ENCODE measurements at regions not wholly inside any gene's neighbourhood (a gene's known extent, or its start where the extent isn't known, plus 50 kb on each side); places are given as distances from the start of the nearest gene placed in this dataset.

DNA sequence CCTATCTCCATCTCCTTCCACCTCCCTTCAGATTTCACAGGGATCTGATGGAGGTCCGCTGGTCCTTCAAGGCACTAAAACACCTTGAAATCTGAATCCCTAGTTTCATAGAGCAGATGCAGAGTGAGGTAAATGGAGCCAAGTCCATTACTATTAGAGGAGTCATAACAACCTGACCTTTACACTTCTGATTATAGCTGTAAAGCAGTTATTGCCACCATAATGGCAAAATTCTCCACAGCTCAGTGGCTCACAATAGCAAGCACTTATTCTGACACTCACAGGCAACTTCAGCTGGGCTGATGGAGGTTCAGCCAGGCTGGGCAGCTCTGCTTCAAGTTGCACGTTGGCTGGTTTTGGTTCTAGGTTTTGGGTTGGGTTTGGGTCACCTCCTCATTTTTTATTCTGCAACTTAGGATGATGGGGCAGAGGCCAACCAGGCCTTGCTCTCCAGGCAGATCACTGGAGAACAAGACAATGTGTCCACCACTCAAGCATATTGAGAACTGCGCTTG lies 51.4 kb upstream of the LRAT start:
- TF ChIP-seq, protein P1, sequence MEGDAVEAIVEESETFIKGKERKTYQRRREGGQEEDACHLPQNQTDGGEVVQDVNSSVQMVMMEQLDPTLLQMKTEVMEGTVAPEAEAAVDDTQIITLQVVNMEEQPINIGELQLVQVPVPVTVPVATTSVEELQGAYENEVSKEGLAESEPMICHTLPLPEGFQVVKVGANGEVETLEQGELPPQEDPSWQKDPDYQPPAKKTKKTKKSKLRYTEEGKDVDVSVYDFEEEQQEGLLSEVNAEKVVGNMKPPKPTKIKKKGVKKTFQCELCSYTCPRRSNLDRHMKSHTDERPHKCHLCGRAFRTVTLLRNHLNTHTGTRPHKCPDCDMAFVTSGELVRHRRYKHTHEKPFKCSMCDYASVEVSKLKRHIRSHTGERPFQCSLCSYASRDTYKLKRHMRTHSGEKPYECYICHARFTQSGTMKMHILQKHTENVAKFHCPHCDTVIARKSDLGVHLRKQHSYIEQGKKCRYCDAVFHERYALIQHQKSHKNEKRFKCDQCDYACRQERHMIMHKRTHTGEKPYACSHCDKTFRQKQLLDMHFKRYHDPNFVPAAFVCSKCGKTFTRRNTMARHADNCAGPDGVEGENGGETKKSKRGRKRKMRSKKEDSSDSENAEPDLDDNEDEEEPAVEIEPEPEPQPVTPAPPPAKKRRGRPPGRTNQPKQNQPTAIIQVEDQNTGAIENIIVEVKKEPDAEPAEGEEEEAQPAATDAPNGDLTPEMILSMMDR (IDR thresholded peaks at IDR 0.05; ENCODE audit: low read length): no peak
- TF ChIP-seq EZH2 (IDR thresholded peaks at IDR 0.05; ENCODE audit: borderline replicate concordance, low read length): no peak
